Uterus (tissue), 3 donors: ENCODE measurements at regions not wholly inside any gene's neighbourhood (a gene's known extent, or its start where the extent isn't known, plus 50 kb on each side); places are given as distances from the start of the nearest gene placed in this dataset.

Experiments
- DNase-seq, 2 donors: peaks; one replicate each; pipeline ENCODE4 v3.0.0-alpha.2; 2019 to 2020
- H3K27ac ChIP-seq, 2 donors: fragments of 200-600 bp; sonication (generic); 1 replicate in 1 of 2; 2 replicates in 1 of 2; pipeline ENCODE4 v1.5.1; 2016 to 2018
- H3K27me3 ChIP-seq, 2 donors: fragments of 200-600 bp; sonication (generic); one replicate each; pipeline ENCODE4 v1.5.1; 2018 to 2019; ENCODE audit warnings: control low read depth in 1 of 2
- H3K36me3 ChIP-seq, 2 donors: fragments of 200-600 bp; sonication (generic); one replicate each; pipeline ENCODE4 v1.5.1; 2019; ENCODE audit warnings: control low read depth in 1 of 2
- H3K4me1 ChIP-seq, 2 donors: fragments of 200-600 bp; sonication (generic); one replicate each; pipeline ENCODE4 v1.5.1; 2018 to 2019; ENCODE audit warnings: control low read depth in 1 of 2
- H3K4me3 ChIP-seq, 2 donors: fragments of 200-600 bp; sonication (generic); 1 replicate in 1 of 2; 2 replicates in 1 of 2; pipeline ENCODE4 v1.5.1; 2018 to 2019; ENCODE audit warnings: mild to moderate bottlenecking in 1 of 2
- H3K9me3 ChIP-seq, 2 donors: fragments of 200-600 bp; sonication (generic); one replicate each; pipeline ENCODE4 v1.5.1; 2019; ENCODE audit warnings: control low read depth in 1 of 2
- POLR2A ChIP-seq, 2 donors: fragments of 450-650 bp; IDR thresholded peaks; one replicate each; pipeline ENCODE4 v1.6.1; 2016; ENCODE audit warnings: antibody characterized with exemption in 2 of 2, mild to moderate bottlenecking in 1 of 2, moderate library complexity in 1 of 2
- intact Hi-C: fragments of 100-400 bp; cut with DNase I; formaldehyde crosslinking; loops from one replicate; pipeline ENCODE4 v1.15.1; 2023; ENCODE audit warnings: low total_unique reads
- TF ChIP-seq, protein P1 (sequence below), 4 experiments: fragments of 200-600 bp in 2 of 4; fragments of 450-650 bp in 2 of 4; sonication (generic) in 2 of 4; IDR thresholded peaks; one replicate each; pipeline ENCODE4 v1.5.1; 2016 to 2019; ENCODE audit warnings: antibody characterized with exemption in 4 of 4, mild to moderate bottlenecking in 2 of 4, moderate library complexity in 1 of 4
- donor health status: DM: yes; HTN: yes; CAD: no.

DNA sequence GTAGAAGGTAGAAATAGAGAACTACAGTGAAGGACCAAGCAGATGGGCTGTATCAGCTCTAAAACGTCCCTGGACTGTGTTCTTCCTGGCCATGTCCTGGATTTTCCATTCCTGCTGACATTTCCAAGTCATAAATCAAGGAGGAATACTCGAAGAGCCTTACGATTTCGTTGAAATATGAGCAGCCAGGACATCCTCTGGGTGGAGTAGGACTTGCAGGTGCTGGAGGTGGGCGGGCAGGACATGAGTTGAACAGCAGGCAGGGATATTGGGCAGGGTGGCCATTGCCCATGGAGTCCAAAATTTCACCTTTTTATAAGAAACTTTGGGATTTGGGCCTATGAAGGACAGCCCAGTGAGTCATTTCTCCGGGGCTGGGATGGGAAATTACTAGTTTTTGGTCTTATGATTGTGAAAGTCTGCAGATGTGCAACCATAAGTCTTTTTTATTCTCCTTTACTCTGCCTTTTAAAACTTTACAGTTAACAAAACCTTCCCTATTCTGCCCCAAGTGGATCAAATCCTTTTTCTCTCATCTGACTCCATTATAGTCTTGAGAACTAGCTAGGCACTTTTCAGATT, 88.8 kb downstream of the TMX1 start:
- Histone ChIP-seq H3K4me3 (peak overlapping the region in 1 of 2 donors; percentile 9), H3K4me1 (peaks cover 12 to 22% of the 10 kb centered on the region in 2 donors), H3K36me3 (no peaks in the 10 kb centered on the region), H3K27me3 (no peaks in the 10 kb centered on the region), H3K27ac (peak overlapping the region; percentile 89 to 94), H3K9me3 (no peaks in the 10 kb centered on the region)
- TF ChIP-seq POLR2A (IDR thresholded peaks at IDR 0.05): no peak
- TF ChIP-seq, protein P1, sequence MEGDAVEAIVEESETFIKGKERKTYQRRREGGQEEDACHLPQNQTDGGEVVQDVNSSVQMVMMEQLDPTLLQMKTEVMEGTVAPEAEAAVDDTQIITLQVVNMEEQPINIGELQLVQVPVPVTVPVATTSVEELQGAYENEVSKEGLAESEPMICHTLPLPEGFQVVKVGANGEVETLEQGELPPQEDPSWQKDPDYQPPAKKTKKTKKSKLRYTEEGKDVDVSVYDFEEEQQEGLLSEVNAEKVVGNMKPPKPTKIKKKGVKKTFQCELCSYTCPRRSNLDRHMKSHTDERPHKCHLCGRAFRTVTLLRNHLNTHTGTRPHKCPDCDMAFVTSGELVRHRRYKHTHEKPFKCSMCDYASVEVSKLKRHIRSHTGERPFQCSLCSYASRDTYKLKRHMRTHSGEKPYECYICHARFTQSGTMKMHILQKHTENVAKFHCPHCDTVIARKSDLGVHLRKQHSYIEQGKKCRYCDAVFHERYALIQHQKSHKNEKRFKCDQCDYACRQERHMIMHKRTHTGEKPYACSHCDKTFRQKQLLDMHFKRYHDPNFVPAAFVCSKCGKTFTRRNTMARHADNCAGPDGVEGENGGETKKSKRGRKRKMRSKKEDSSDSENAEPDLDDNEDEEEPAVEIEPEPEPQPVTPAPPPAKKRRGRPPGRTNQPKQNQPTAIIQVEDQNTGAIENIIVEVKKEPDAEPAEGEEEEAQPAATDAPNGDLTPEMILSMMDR (IDR thresholded peaks at IDR 0.05): no peak
- DNase-seq: peak; percentile 67 to 77
- intact Hi-C loops: no loop called here

DNA sequence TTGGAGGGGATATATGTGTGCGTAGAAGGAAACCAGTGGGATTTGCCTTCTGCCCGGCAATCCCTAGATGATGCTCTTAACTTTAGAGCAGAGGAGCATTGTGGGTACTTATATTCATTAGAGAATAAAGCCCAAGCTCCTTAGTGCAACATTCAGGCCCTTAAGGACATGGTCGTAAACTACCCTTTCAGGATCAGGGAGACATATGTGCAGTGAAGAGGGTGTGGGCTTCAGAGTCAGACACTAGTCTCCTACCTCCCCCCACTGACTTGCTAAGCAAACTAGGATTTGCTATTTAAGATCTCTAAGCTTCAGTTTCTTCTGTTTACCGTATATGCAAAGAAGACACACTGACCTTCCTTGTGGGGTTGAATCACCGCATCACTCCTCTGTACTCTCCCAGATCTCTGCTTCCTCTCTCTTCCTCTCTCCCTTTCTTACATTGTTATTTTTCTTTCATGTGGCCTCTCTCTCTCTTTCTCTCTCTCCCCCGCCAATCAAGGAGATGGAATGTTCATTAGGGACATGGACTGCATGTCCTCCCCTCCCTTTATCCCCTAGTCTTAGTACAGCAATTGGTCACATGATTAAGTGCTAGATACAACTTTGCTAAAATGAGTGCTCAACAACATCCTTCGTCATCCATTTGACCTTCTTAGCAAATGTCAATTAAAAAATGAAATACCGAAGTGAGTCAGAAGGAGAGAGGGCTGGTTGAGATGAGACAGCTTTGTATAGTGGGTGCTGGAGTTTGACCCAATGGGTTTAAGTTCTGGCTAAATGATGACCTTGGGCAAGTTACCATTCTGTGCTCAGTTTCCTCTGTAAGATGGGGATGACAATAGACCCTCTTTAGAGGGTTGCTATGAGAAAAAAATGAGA, 91.7 kb downstream of the TMX1 start:
- Histone ChIP-seq H3K9me3 (no peaks in the 10 kb centered on the region), H3K27ac (peak overlapping the region; percentile 89 to 94), H3K4me3 (no peak overlapping the region), H3K4me1 (peaks cover 12 to 23% of the 10 kb centered on the region in 2 donors), H3K27me3 (no peaks in the 10 kb centered on the region), H3K36me3 (no peaks in the 10 kb centered on the region)
- intact Hi-C loops: no loop called here
- TF ChIP-seq, protein P1 (IDR thresholded peaks at IDR 0.05): no peak
- TF ChIP-seq POLR2A (IDR thresholded peaks at IDR 0.05): no peak
- DNase-seq: no peak

DNA sequence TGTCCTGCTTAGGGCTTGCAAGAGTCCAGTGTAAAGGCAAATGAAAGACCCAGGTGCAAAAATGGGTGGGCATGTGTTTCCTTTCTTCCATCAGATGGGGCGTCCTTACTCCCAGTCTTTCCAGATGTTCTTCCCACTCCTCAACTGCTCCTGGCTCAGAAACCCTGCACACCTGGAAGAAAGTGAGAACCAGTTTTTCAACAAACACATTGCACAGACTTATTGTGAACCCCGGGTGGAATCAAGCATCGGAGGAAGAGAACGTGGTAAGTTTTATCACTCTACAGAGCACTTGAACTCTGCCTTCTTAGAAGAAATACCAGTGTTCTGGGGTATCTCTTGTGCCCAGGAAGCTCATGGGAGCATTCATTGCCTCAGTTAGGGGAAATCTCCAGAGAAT, 93.3 kb downstream of the TMX1 start:
- Histone ChIP-seq H3K9me3 (no peaks in the 10 kb centered on the region), H3K4me3 (no peak overlapping the region), H3K4me1 (peaks cover 2 to 19% of the 10 kb centered on the region in 2 donors), H3K36me3 (no peaks in the 10 kb centered on the region), H3K27ac (peak overlapping the region; percentile 57 to 63), H3K27me3 (no peaks in the 10 kb centered on the region)
- DNase-seq: no peak
- TF ChIP-seq, protein P1 (IDR thresholded peaks at IDR 0.05): no peak
- no peak for TF ChIP-seq POLR2A (IDR thresholded peaks at IDR 0.05)
- intact Hi-C loops: no loop called here

DNA sequence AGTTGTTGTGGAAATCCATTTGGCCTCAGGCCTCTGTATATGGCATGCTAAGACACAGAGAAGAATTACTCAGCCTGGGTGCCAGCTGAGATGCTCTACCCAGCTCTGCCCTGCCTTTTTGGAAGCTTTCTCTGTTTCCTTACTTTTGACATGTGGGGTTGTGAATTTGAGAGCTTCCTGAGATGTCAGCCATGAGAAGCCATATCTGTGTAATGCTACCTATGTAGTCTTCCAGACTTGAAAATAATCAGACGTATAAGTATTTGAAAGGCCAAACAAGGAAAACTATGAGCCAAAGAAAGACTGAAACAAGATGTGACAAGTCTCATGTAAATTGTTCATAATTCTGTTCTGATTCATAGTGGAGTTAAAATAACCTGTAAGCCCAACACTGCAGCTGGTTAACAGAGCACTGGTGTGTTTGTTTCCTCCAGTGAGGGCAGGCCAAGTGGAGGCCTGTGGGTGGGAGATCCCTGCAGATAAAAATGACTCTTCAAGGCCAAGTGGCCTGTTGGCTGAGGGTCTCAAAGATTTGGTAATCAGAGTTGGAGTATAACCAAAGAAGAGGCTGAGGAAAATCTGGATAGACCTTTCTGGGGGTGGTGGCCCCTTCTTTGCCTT, 94.0 kb downstream of the TMX1 start:
- Histone ChIP-seq H3K36me3 (no peaks in the 10 kb centered on the region), H3K27ac (peak overlapping the region; percentile 57 to 63), H3K9me3 (no peaks in the 10 kb centered on the region), H3K4me1 (peaks cover 0 to 18% of the 10 kb centered on the region in 2 donors), H3K4me3 (no peak overlapping the region), H3K27me3 (no peaks in the 10 kb centered on the region)
- no peak for TF ChIP-seq POLR2A (IDR thresholded peaks at IDR 0.05)
- TF ChIP-seq, protein P1 (IDR thresholded peaks at IDR 0.05): no peak
- DNase-seq: peak in 1 of 2 donors; percentile 45
- intact Hi-C loops: no loop called here

DNA sequence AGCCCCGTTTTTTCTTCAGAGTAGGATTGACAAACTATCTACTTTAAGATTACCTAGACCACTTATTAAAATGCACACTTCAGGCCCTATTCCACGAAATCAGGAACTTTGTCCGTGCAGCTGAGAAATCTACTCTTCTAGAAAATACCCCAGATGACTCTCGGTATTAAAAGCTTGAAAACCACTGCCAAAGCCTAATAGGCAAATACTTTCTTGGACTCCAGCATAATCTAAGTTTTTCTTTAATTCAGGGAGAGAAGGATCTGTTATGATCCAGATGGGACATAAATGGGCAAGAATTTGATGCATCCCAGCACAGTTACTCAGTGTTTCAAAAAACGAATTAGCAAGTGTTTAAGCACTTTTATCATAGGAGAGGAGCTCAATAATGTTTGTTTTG, 94.5 kb downstream of the TMX1 start:
- intact Hi-C loops: no loop called here
- Histone ChIP-seq H3K4me3 (no peak overlapping the region), H3K9me3 (no peaks in the 10 kb centered on the region), H3K27me3 (no peaks in the 10 kb centered on the region), H3K27ac (peak overlapping the region; percentile 57 to 63), H3K36me3 (no peaks in the 10 kb centered on the region), H3K4me1 (peaks cover 0 to 13% of the 10 kb centered on the region in 2 donors)
- TF ChIP-seq POLR2A (IDR thresholded peaks at IDR 0.05): no peak
- TF ChIP-seq, protein P1 (IDR thresholded peaks at IDR 0.05): no peak
- DNase-seq: no peak
